GM23338 (cell line): ENCODE measurements at regions not wholly inside any gene's neighbourhood (a gene's known extent, or its start where the extent isn't known, plus 50 kb on each side); places are given as distances from the start of the nearest gene placed in this dataset.

Source experiments
- ATAC-seq: fragments of 200-7000 bp; cut with Tn5 transposase; 3 replicates; pipeline ENCODE4 v1.9.1; 2020
- DNase-seq: peaks from one replicate; pipeline ENCODE4 v3.0.0-alpha.2; 2015; ENCODE audit warnings: low spot score
- H2AFZ ChIP-seq: fragments of 200-600 bp; sonication (generic); 2 replicates; pipeline ENCODE4 v1.8.0; 2016; ENCODE audit warnings: antibody characterized with exemption, mild to moderate bottlenecking, moderate library complexity
- H3F3A ChIP-seq: fragments of 200-600 bp; sonication (generic); replicated peaks from 2 replicates; pipeline ENCODE4 v1.8.0; 2017; ENCODE audit warnings: antibody characterized with exemption, mixed run types, low read depth
- H3K27ac ChIP-seq: fragments of 200-600 bp; sonication (generic); 2 replicates; pipeline ENCODE4 v1.6.1; 2016; ENCODE audit warnings: low read depth
- H3K27me3 ChIP-seq: fragments of 200-600 bp; sonication (generic); 2 replicates; pipeline ENCODE4 v1.8.0; 2016; ENCODE audit warnings: mild to moderate bottlenecking, mixed run types, moderate library complexity; ENCODE audit not compliant: insufficient read depth
- H3K36me3 ChIP-seq: fragments of 200-600 bp; sonication (generic); 2 replicates; pipeline ENCODE4 v1.8.0; 2016; ENCODE audit warnings: mild to moderate bottlenecking; ENCODE audit not compliant: insufficient read depth
- H3K4me1 ChIP-seq: fragments of 200-600 bp; sonication (generic); 2 replicates; pipeline ENCODE4 v1.8.0; 2016; ENCODE audit warnings: mild to moderate bottlenecking, moderate library complexity; ENCODE audit not compliant: insufficient read depth
- H3K4me2 ChIP-seq: fragments of 200-600 bp; sonication (generic); 2 replicates; pipeline ENCODE4 v1.7.1; 2017; ENCODE audit warnings: mixed run types
- H3K4me3 ChIP-seq: fragments of 200-600 bp; sonication (generic); 2 replicates; pipeline ENCODE4 v1.6.1; 2016; ENCODE audit warnings: mixed run types
- H3K79me2 ChIP-seq: fragments of 200-600 bp; sonication (generic); replicated peaks from 2 replicates; pipeline ENCODE4 v1.8.0; 2017; ENCODE audit warnings: mild to moderate bottlenecking; ENCODE audit not compliant: insufficient read depth
- H3K9me2 ChIP-seq: fragments of 200-600 bp; sonication (generic); 2 replicates; pipeline ENCODE4 v1.8.0; 2017; ENCODE audit not compliant: insufficient read depth
- H4K20me1 ChIP-seq: fragments of 200-600 bp; sonication (generic); replicated peaks from 2 replicates; pipeline ENCODE4 v1.8.0; 2017; ENCODE audit warnings: mild to moderate bottlenecking; ENCODE audit not compliant: insufficient read depth
- H3K27ac Mint-ChIP-seq: 2 replicates; pipeline ENCODE4 v1.8.0; 2020; ENCODE audit warnings: inconsistent platforms, mild to moderate bottlenecking, moderate library complexity, mixed read lengths
- H3K27me3 Mint-ChIP-seq: 3 replicates; pipeline ENCODE4 v1.8.0; 2022; ENCODE audit warnings: low read depth, mild to moderate bottlenecking, moderate library complexity, mixed read lengths, inconsistent platforms; ENCODE audit not compliant: insufficient read depth, poor library complexity
- H3K36me3 Mint-ChIP-seq: 3 replicates; pipeline ENCODE4 v1.8.0; 2021; ENCODE audit warnings: low read depth, mild to moderate bottlenecking, inconsistent platforms, moderate library complexity, mixed read lengths
- H3K4me1 Mint-ChIP-seq: 3 replicates; pipeline ENCODE4 v1.8.0; 2020; ENCODE audit warnings: mild to moderate bottlenecking, inconsistent platforms, mixed read lengths
- H3K4me3 Mint-ChIP-seq: 3 replicates; pipeline ENCODE4 v1.8.0; 2021; ENCODE audit warnings: moderate library complexity, mild to moderate bottlenecking, inconsistent platforms, mixed read lengths
- H3K9me3 Mint-ChIP-seq: 3 replicates; pipeline ENCODE4 v1.8.0; 2020; ENCODE audit warnings: moderate library complexity, mild to moderate bottlenecking, inconsistent platforms, mixed read lengths
- EZH2 ChIP-seq: fragments of 200-600 bp; sonication (generic); IDR thresholded peaks from one replicate; pipeline ENCODE4 v1.8.0; 2017; ENCODE audit warnings: antibody characterized with exemption, mild to moderate bottlenecking, low read depth; ENCODE audit not compliant: unreplicated experiment
- JUNB ChIP-seq: IDR thresholded peaks from one replicate; pipeline ENCODE4 v1.6.1; 2016; ENCODE audit warnings: antibody characterized with exemption; ENCODE audit not compliant: unreplicated experiment
- ZNF114 ChIP-seq: fragments of 250-450 bp; sonication (Bioruptor Pico); IDR thresholded peaks from 2 replicates; pipeline ENCODE4 v1.5.0; 2020; ENCODE audit warnings: mild to moderate bottlenecking, moderate library complexity
- TF ChIP-seq, protein P1 (sequence below), 2 experiments: fragments of 200-600 bp in 1 of 2; sonication (generic) in 1 of 2; conservative IDR thresholded peaks; 2 replicates each; pipeline versions ENCODE4 v1.5.1 to v1.6.1; 2016 to 2017; ENCODE audit warnings: antibody characterized with exemption in 2 of 2, low read depth in 2 of 2, mild to moderate bottlenecking in 2 of 2, moderate library complexity in 1 of 2
- TF ChIP-seq, protein P2 (sequence below): fragments of 250-450 bp; sonication (Bioruptor Pico); IDR thresholded peaks from 2 replicates; pipeline ENCODE4 v1.5.0; 2020; ENCODE audit warnings: mild to moderate bottlenecking, moderate library complexity

DNA sequence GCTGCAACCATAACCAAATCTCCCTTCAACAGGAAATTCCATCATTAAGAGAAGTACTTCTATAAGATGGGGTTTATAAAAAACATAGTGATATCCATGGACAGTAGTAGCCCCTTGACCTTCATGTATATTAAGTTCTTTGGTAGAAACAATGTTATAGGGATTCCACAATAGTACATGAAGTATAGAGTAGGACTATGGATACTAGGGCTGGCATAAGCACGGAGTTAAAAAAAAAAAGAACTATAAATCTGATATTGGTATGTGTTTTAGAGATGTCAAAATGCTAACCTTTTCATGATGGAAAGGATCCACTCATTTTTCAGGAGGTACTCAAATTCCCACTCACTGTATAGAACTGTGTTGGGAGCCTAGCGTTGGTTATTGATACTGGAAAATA, 337.6 kb downstream of the FGF10 start:
- H3K27ac ChIP-seq = no peak overlapping the region
- H3F3A ChIP-seq = no peaks in the 10 kb centered on the region
- H3K36me3 Mint-ChIP-seq = no peaks in the 10 kb centered on the region
- H2AFZ ChIP-seq = no peak overlapping the region
- H3K4me1 ChIP-seq = peaks cover 13% of the 10 kb centered on the region
- peaks cover 10% of the 10 kb centered on the region; the same call in 1 of the 2 replicates for H3K9me2 ChIP-seq
- H3K27me3 Mint-ChIP-seq = no peaks in the 10 kb centered on the region
- peaks cover 20% of the 10 kb centered on the region for H3K4me1 Mint-ChIP-seq
- DNase-seq (no peak), ATAC-seq (no peak)
- no peaks in the 10 kb centered on the region for H3K27me3 ChIP-seq
- no peaks in the 10 kb centered on the region for H3K36me3 ChIP-seq
- H3K4me2 ChIP-seq = no peak overlapping the region
- no peak overlapping the region for H3K4me3 ChIP-seq
- no peak for TF ChIP-seq JUNB
- TF ChIP-seq, protein P1, sequence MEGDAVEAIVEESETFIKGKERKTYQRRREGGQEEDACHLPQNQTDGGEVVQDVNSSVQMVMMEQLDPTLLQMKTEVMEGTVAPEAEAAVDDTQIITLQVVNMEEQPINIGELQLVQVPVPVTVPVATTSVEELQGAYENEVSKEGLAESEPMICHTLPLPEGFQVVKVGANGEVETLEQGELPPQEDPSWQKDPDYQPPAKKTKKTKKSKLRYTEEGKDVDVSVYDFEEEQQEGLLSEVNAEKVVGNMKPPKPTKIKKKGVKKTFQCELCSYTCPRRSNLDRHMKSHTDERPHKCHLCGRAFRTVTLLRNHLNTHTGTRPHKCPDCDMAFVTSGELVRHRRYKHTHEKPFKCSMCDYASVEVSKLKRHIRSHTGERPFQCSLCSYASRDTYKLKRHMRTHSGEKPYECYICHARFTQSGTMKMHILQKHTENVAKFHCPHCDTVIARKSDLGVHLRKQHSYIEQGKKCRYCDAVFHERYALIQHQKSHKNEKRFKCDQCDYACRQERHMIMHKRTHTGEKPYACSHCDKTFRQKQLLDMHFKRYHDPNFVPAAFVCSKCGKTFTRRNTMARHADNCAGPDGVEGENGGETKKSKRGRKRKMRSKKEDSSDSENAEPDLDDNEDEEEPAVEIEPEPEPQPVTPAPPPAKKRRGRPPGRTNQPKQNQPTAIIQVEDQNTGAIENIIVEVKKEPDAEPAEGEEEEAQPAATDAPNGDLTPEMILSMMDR (conservative IDR thresholded peaks at IDR 0.05; ENCODE audit: low read depth in 2 of 2) = no peak
- no peak for TF ChIP-seq ZNF114 (CRISPR knock-in tag)
- no peak for TF ChIP-seq EZH2
- TF ChIP-seq, protein P2, sequence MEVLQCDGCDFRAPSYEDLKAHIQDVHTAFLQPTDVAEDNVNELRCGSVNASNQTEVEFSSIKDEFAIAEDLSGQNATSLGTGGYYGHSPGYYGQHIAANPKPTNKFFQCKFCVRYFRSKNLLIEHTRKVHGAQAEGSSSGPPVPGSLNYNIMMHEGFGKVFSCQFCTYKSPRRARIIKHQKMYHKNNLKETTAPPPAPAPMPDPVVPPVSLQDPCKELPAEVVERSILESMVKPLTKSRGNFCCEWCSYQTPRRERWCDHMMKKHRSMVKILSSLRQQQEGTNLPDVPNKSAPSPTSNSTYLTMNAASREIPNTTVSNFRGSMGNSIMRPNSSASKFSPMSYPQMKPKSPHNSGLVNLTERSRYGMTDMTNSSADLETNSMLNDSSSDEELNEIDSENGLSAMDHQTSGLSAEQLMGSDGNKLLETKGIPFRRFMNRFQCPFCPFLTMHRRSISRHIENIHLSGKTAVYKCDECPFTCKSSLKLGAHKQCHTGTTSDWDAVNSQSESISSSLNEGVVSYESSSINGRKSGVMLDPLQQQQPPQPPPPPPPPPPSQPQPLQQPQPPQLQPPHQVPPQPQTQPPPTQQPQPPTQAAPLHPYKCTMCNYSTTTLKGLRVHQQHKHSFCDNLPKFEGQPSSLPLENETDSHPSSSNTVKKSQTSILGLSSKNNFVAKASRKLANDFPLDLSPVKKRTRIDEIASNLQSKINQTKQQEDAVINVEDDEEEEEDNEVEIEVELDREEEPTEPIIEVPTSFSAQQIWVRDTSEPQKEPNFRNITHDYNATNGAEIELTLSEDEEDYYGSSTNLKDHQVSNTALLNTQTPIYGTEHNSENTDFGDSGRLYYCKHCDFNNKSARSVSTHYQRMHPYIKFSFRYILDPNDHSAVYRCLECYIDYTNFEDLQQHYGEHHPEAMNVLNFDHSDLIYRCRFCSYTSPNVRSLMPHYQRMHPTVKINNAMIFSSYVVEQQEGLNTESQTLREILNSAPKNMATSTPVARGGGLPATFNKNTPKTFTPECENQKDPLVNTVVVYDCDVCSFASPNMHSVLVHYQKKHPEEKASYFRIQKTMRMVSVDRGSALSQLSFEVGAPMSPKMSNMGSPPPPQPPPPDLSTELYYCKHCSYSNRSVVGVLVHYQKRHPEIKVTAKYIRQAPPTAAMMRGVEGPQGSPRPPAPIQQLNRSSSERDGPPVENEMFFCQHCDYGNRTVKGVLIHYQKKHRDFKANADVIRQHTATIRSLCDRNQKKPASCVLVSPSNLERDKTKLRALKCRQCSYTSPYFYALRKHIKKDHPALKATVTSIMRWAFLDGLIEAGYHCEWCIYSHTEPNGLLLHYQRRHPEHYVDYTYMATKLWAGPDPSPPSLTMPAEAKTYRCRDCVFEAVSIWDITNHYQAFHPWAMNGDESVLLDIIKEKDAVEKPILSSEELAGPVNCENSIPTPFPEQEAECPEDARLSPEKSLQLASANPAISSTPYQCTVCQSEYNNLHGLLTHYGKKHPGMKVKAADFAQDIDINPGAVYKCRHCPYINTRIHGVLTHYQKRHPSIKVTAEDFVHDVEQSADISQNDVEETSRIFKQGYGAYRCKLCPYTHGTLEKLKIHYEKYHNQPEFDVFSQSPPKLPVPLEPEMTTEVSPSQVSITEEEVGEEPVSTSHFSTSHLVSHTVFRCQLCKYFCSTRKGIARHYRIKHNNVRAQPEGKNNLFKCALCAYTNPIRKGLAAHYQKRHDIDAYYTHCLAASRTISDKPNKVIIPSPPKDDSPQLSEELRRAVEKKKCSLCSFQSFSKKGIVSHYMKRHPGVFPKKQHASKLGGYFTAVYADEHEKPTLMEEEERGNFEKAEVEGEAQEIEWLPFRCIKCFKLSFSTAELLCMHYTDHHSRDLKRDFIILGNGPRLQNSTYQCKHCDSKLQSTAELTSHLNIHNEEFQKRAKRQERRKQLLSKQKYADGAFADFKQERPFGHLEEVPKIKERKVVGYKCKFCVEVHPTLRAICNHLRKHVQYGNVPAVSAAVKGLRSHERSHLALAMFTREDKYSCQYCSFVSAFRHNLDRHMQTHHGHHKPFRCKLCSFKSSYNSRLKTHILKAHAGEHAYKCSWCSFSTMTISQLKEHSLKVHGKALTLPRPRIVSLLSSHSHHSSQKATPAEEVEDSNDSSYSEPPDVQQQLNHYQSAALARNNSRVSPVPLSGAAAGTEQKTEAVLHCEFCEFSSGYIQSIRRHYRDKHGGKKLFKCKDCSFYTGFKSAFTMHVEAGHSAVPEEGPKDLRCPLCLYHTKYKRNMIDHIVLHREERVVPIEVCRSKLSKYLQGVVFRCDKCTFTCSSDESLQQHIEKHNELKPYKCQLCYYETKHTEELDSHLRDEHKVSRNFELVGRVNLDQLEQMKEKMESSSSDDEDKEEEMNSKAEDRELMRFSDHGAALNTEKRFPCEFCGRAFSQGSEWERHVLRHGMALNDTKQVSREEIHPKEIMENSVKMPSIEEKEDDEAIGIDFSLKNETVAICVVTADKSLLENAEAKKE (CRISPR knock-in tag) = no peak
- no peaks in the 10 kb centered on the region for H4K20me1 ChIP-seq
- peaks cover 3% of the 10 kb centered on the region; the same call in 1 of the 3 replicates for H3K9me3 Mint-ChIP-seq
- H3K79me2 ChIP-seq = no peaks in the 10 kb centered on the region
- H3K4me3 Mint-ChIP-seq = no peak overlapping the region
- no peak overlapping the region for H3K27ac Mint-ChIP-seq
